ENCODE measurements at regions not wholly inside any gene's neighbourhood (a gene's known extent, or its start where the extent isn't known, plus 50 kb on each side); places are given as distances from the start of the nearest gene placed in this dataset.
A peak's percentile ranks its signal among the peaks of the same experiment; 100 is the strongest.

- H3K23ac ChIP-seq (ENCODE audit: low read depth, low read length) = no peak overlapping the region
- H2AFZ ChIP-seq (replicated peaks; ENCODE audit: low read length, poor library complexity) = no peak overlapping the region
- H4K20me1 ChIP-seq (ENCODE audit: insufficient read depth, low read length) = no peaks in the 10 kb centered on the region
- H3K14ac ChIP-seq (replicated peaks; ENCODE audit: low read depth, low read length) = no peak overlapping the region
- TF ChIP-seq RAD21 (IDR thresholded peaks at IDR 0.05; ENCODE audit: low read length) = no peak
- no peak for TF ChIP-seq SMC3 (IDR thresholded peaks at IDR 0.05; ENCODE audit: low read depth, low read length)
- no peak for TF ChIP-seq CEBPB (IDR thresholded peaks at IDR 0.05; ENCODE audit: low read depth, low read length)
- no peak for TF ChIP-seq MXI1 (IDR thresholded peaks at IDR 0.05; ENCODE audit: borderline replicate concordance, low read depth, low read length)
- TF ChIP-seq, protein P1, sequence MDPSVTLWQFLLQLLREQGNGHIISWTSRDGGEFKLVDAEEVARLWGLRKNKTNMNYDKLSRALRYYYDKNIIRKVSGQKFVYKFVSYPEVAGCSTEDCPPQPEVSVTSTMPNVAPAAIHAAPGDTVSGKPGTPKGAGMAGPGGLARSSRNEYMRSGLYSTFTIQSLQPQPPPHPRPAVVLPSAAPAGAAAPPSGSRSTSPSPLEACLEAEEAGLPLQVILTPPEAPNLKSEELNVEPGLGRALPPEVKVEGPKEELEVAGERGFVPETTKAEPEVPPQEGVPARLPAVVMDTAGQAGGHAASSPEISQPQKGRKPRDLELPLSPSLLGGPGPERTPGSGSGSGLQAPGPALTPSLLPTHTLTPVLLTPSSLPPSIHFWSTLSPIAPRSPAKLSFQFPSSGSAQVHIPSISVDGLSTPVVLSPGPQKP (IDR thresholded peaks at IDR 0.05; ENCODE audit: borderline replicate concordance, low read depth, low read length) = no peak
- no peak for TF ChIP-seq POLR2A (IDR thresholded peaks at IDR 0.05; ENCODE audit: low read depth, low read length)
- no peak for TF ChIP-seq RCOR1 (IDR thresholded peaks at IDR 0.05; ENCODE audit: insufficient replicate concordance, low read length)
- no peak for TF ChIP-seq FOS (IDR thresholded peaks at IDR 0.05; ENCODE audit: low read depth, low read length)
- no peak for TF ChIP-seq NFE2L2 (IDR thresholded peaks at IDR 0.05; ENCODE audit: low read depth, low read length)
- no peaks in the 10 kb centered on the region for H3K27me3 ChIP-seq (ENCODE audit: control insufficient read depth, insufficient read depth, low read length)
- H2BK15ac ChIP-seq (ENCODE audit: low read depth, low read length) = no peak overlapping the region
- H4K5ac ChIP-seq (ENCODE audit: low read depth, low read length) = no peak overlapping the region; the same call in 1 of the 2 replicates
- no TSS peak for BruUV-seq (replicated peaks)
- H3K4ac ChIP-seq (ENCODE audit: low read depth, low read length) = no peak overlapping the region
- H3K9me1 ChIP-seq (ENCODE audit: insufficient read depth, low read length) = 0 out of 2 replicates have a peak, but pooled peaks cover 8% of the 10 kb centered on the region
- peak overlapping the region; percentile 21; the same call in 1 of the 2 replicates for H2BK20ac ChIP-seq (ENCODE audit: low read depth, low read length)
- H2BK5ac ChIP-seq (ENCODE audit: low read depth, low read length, poor library complexity, severe bottlenecking) = no peak overlapping the region
- H3K4me3 ChIP-seq (ENCODE audit: insufficient read depth, low read depth, low read length) = no peak overlapping the region
- no peak overlapping the region for H2AK9ac ChIP-seq (replicated peaks; ENCODE audit: low read depth, low read length, poor library complexity)
- peaks cover 16% of the 10 kb centered on the region for H3K4me1 ChIP-seq (ENCODE audit: control insufficient read depth, insufficient read depth, low read length)
- no peak overlapping the region for H4K91ac ChIP-seq (ENCODE audit: insufficient read depth, low read depth, low read length)
- in situ Hi-C loops (cut with MboI; ENCODE audit: low sequenced_read_pairs) = loop anchor here (10.0 kb wide), 1 partner anchor 171 kb away; no protein-coding TSS in a partner anchor
- H3K36me3 ChIP-seq (ENCODE audit: control insufficient read depth, insufficient read depth, low read length) = no peaks in the 10 kb centered on the region
- H3K18ac ChIP-seq (ENCODE audit: low read depth, low read length) = no peak overlapping the region
- no peaks in the 10 kb centered on the region for H3K79me1 ChIP-seq (ENCODE audit: low read depth in 1 of 2, low read length in 2 of 2)
- H3K56ac ChIP-seq (ENCODE audit: extremely low read depth, insufficient read depth, low read length) = no peak overlapping the region
- intact Hi-C loops (cut with micrococcal nuclease) = no loop called here
- H3K4me2 ChIP-seq (ENCODE audit: low read depth, low read length) = no peak overlapping the region
- no peak overlapping the region for H3K27ac ChIP-seq (ENCODE audit: insufficient read depth, low read length)
- ATAC-seq (ENCODE audit: low read depth) (no peak), DNase-seq (no peak)
- CTCF ChIA-PET = no interaction called here
- WGBS, 2 experiments (ENCODE audit: extremely low coverage in 2 of 2, insufficient read length in 1 of 2) = no CpG with 5 or more reads among the region's 8 CpGs
- H2BK120ac ChIP-seq (ENCODE audit: low read depth, low read length) = no peak overlapping the region; the same call in 1 of the 2 replicates
- POLR2A ChIA-PET (ENCODE audit: unreplicated experiment) = no interaction called here
- H3K9me3 ChIP-seq (ENCODE audit: control insufficient read depth, insufficient read depth, low read length) = no peaks in the 10 kb centered on the region
- H3K9ac ChIP-seq (ENCODE audit: low read depth, low read length) = no peak overlapping the region
- no peak overlapping the region for H4K8ac ChIP-seq (ENCODE audit: low read depth in 2 of 2, low read length in 2 of 2)
- dilution Hi-C loops (cut with HindIII; ENCODE audit: low sequenced_read_pairs, unreplicated experiment) = no loop called here
- H2AK5ac ChIP-seq (ENCODE audit: low read depth, low read length) = no peak overlapping the region
Observed at GRCh38 chr20:53755733-53756531, 162.3 kb upstream of the ZNF217 start.

All from IMR-90 (cell line).